ENCODE measurements at regions not wholly inside any gene's neighbourhood (a gene's known extent, or its start where the extent isn't known, plus 50 kb on each side); places are given as distances from the start of the nearest gene placed in this dataset.

DNA sequence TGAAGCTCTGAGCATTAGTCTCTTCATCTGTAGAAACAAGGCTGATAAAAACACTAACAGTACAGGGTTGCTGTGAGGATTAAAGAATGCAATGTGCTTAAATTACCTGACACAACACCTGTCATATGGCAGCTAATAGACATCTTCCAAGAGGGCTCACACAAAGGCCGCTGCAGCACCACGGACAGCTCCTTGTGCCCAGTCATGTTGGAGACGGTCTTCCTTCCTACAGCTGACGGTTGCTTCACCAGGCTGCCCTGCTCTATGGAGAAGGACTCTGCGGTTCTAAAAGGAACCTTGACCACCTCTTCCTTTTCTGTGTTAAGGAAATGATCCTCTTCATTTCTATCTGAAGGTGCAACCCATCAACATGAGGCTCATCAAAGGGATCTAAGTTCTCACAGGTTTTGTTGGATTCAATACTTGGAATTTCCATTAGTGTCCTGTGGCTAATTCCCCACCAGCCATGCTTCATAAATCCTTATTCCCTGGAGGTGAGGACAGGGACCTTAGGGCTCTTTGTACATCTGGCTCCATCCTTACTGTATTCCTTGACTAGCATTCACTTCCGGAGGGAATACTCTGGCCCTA, 138.9 kb upstream of the CES5A start:
- TF ChIP-seq NRF1 (conservative IDR thresholded peaks at IDR 0.05; ENCODE audit: low read depth, low read length): no peak
- no peak for TF ChIP-seq CREB1 (IDR thresholded peaks at IDR 0.05; ENCODE audit: low read depth)
- TF ChIP-seq EZH2 (IDR thresholded peaks at IDR 0.05; ENCODE audit: borderline replicate concordance, control insufficient read depth, low read depth, low read length): no peak
- TF ChIP-seq ATF7 (IDR thresholded peaks at IDR 0.05; ENCODE audit: low read depth): no peak
- no peak for TF ChIP-seq ZSCAN29 (IDR thresholded peaks at IDR 0.05)
- TF ChIP-seq ASH2L (IDR thresholded peaks at IDR 0.05; ENCODE audit: borderline replicate concordance, low read depth): no peak
- no peak for TF ChIP-seq NR2C1 (IDR thresholded peaks at IDR 0.05)
- TF ChIP-seq POLR2A (IDR thresholded peaks at IDR 0.05; ENCODE audit: low read depth, low read length): no peak
- no peak for TF ChIP-seq ZZZ3 (IDR thresholded peaks at IDR 0.05; ENCODE audit: control insufficient read depth, insufficient read length, low read depth)
- TF ChIP-seq SREBF2 (IDR thresholded peaks at IDR 0.05; ENCODE audit: low read length): no peak
- TF ChIP-seq ZNF274 (IDR thresholded peaks at IDR 0.05; ENCODE audit: insufficient read depth, insufficient read length): no peak
- no peak for TF ChIP-seq MXI1 (IDR thresholded peaks at IDR 0.05; ENCODE audit: low read depth, low read length)
- no peak for TF ChIP-seq SMC3 (IDR thresholded peaks at IDR 0.05; ENCODE audit: borderline replicate concordance, low read length)

Measured in GM12878 (cell line).